ENCODE measurements at regions not wholly inside any gene's neighbourhood (a gene's known extent, or its start where the extent isn't known, plus 50 kb on each side); places are given as distances from the start of the nearest gene placed in this dataset.

- no peak overlapping the region for H3K14ac ChIP-seq (replicated peaks; ENCODE audit: low read depth, low read length)
- H2AK5ac ChIP-seq (ENCODE audit: low read depth, low read length), result no peak overlapping the region
- no peak overlapping the region for H3K4ac ChIP-seq (ENCODE audit: low read depth, low read length)
- no peaks in the 10 kb centered on the region for H3K9me1 ChIP-seq (ENCODE audit: insufficient read depth, low read length)
- BruUV-seq (replicated peaks), result no TSS peak
- H3K27ac ChIP-seq (ENCODE audit: insufficient read depth, low read length), result no peak overlapping the region
- no peak overlapping the region for H2AFZ ChIP-seq (replicated peaks; ENCODE audit: low read length, poor library complexity)
- no peak overlapping the region for H4K5ac ChIP-seq (ENCODE audit: low read depth, low read length)
- no peak overlapping the region for H2BK5ac ChIP-seq (ENCODE audit: low read depth, low read length, poor library complexity, severe bottlenecking)
- WGBS, 2 experiments (ENCODE audit: extremely low coverage in 2 of 2, insufficient read length in 1 of 2), result no CpG with 5 or more reads among the region's 2 CpGs
- intact Hi-C loops (cut with micrococcal nuclease) (no loop called here), in situ Hi-C loops (cut with MboI; ENCODE audit: low sequenced_read_pairs) (no loop called here), dilution Hi-C loops (cut with HindIII; ENCODE audit: low sequenced_read_pairs, unreplicated experiment) (no loop called here)
- no peak overlapping the region for H3K4me3 ChIP-seq (ENCODE audit: insufficient read depth, low read depth, low read length)
- no peak overlapping the region for H3K9ac ChIP-seq (ENCODE audit: low read depth, low read length)
- no peak overlapping the region for H4K8ac ChIP-seq (ENCODE audit: low read depth in 2 of 2, low read length in 2 of 2)
- no peaks in the 10 kb centered on the region for H4K20me1 ChIP-seq (ENCODE audit: insufficient read depth, low read length)
- H3K4me2 ChIP-seq (ENCODE audit: low read depth, low read length), result no peak overlapping the region
- H3K4me1 ChIP-seq (ENCODE audit: control insufficient read depth, insufficient read depth, low read length), result peaks cover 3% of the 10 kb centered on the region; the same call in 1 of the 2 replicates
- H3K27me3 ChIP-seq (ENCODE audit: control insufficient read depth, insufficient read depth, low read length), result peaks cover 20% of the 10 kb centered on the region
- H2BK15ac ChIP-seq (ENCODE audit: low read depth, low read length), result no peak overlapping the region
- H2BK120ac ChIP-seq (ENCODE audit: low read depth, low read length), result no peak overlapping the region
- H3K18ac ChIP-seq (ENCODE audit: low read depth, low read length), result no peak overlapping the region
- H3K36me3 ChIP-seq (ENCODE audit: control insufficient read depth, insufficient read depth, low read length), result no peaks in the 10 kb centered on the region
- H3K23ac ChIP-seq (ENCODE audit: low read depth, low read length), result no peak overlapping the region
- H3K56ac ChIP-seq (ENCODE audit: extremely low read depth, insufficient read depth, low read length), result no peak overlapping the region
- no peak overlapping the region for H2BK20ac ChIP-seq (ENCODE audit: low read depth, low read length)
- DNase-seq, result no peak
- TF ChIP-seq SMC3 (IDR thresholded peaks at IDR 0.05; ENCODE audit: low read depth, low read length) (no peak), NFE2L2 (IDR thresholded peaks at IDR 0.05; ENCODE audit: low read depth, low read length) (no peak), MAZ (IDR thresholded peaks at IDR 0.05; ENCODE audit: borderline replicate concordance, low read depth, low read length) (no peak), CHD1 (IDR thresholded peaks at IDR 0.05; ENCODE audit: low read depth, low read length) (no peak), USF2 (IDR thresholded peaks at IDR 0.05; ENCODE audit: low read depth, low read length) (no peak), MXI1 (IDR thresholded peaks at IDR 0.05; ENCODE audit: borderline replicate concordance, low read depth, low read length) (no peak)
- H3K9me3 ChIP-seq (ENCODE audit: control insufficient read depth, insufficient read depth, low read length), result 0 out of 2 replicates have a peak, but pooled peaks cover under 1% of the 10 kb centered on the region
- H2AK9ac ChIP-seq (replicated peaks; ENCODE audit: low read depth, low read length, poor library complexity), result no peak overlapping the region
- CTCF ChIA-PET, result interaction anchor here (0.5 kb wide), 1 partner anchor 1063 kb away, joined by 4 read pairs; no protein-coding TSS in a partner anchor
- ATAC-seq (ENCODE audit: low read depth), result no peak
- POLR2A ChIA-PET (ENCODE audit: unreplicated experiment), result no interaction called here
- H3K79me1 ChIP-seq (ENCODE audit: low read depth in 1 of 2, low read length in 2 of 2), result no peaks in the 10 kb centered on the region
- no peak overlapping the region for H4K91ac ChIP-seq (ENCODE audit: insufficient read depth, low read depth, low read length)
These were observed 63.1 kb downstream of the SYF2 start for GRCh38 chr1:25169168-25169567.

Data from IMR-90 (cell line).